Right lung (tissue), 2 donors: ENCODE measurements at regions not wholly inside any gene's neighbourhood (a gene's known extent, or its start where the extent isn't known, plus 50 kb on each side); places are given as distances from the start of the nearest gene placed in this dataset.
A peak's percentile ranks its signal among the peaks of the same experiment; 100 is the strongest.

Experiments
- DNase-seq, 2 donors: peaks; one replicate each; pipeline ENCODE4 v3.0.0-alpha.2; 2013

DNA sequence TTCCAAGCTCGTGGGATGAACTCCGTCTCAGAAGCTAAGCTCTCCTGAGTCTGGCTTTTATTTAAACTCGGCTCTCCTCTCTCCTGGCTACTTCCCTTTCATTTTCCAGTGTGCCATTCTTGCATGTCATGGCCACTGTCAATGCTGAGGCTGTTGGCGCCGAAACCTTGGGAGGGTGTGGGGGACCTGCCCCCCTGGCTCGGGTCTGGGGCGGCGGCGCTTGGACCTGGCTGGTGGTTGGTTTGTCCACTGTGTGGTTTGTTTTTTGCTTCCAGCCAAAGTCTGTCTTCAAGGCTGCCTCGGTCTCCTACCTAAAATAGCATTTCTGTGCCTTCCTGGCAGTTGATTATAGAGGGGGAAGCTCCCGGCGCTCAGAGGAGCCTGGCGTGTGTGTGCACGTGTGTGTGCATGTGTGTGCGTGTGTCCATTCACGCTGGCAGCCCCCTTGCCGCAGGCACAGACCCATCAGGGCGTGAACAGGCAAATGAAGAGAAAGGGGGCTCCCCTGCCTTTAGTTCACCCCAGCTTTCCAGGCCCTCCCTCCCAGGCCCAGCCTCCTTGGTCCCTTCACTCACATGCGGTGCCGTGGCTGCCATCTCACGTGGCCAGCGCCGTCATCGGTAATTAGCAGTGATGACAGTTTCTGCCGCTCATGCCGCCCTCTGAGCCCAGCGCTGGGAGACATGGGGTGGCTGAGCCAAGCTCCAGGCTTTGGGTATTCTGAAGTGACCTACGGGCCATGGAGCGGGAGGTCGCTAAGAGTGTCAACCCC, 179.9 kb downstream of the SEC14L1 start:
- no peak for DNase-seq

- DNase-seq = no peak
These were observed 181.1 kb downstream of the SEC14L1 start for GRCh38 chr17:77321649-77322513.

DNA sequence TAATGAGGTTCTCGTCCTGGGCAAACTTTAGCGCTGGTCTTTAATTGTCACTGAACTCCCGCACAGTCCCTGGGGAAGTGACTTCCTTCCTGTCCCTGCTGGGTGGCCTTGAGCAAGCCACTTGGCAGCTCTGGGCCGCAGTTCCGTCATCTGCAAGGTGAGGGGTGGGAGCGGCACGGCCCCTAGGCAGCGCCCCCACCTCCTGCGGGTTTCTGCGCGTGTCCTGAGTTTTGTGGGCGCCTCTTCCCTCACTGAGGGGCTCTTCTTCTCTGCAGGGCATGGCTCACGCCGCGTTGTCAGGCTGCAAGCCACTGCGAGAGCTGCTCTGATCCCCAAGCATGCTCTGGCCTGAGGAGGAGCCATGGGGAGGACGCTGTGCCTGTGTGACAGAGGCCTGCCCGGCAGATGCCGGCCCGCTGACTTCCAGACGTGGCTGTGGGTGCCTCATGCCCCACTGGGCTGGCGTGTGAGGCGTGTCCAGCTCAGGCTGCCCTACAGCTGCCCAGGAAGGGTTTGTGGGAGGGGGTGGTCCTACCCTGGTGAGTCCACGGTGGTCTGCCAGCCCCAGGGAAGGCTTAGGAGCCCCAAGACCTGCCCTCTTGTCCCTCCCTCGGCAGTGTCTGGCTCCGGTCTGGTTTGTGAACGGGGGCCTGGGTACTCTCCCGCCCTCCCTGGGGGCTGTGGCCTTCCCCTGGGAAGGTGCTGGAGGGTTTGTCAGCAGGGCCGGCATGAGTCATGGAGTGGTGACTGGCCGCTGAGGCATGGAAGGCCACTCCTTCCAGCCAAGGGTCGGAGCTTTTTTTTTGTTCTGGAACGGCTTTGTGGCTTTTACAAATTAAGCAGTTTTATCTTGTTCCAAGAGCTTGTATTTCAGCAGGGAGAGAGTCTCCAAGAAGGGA, 182.0 kb downstream of the SEC14L1 start:
- DNase-seq = peak; percentile 70 to 71

- DNase-seq = no peak
These were observed 182.8 kb downstream of the SEC14L1 start for GRCh38 chr17:77323413-77324171.

GRCh38 chr17:77324227-77324626, 183.5 kb downstream of the SEC14L1 start:
- no peak for DNase-seq

DNA sequence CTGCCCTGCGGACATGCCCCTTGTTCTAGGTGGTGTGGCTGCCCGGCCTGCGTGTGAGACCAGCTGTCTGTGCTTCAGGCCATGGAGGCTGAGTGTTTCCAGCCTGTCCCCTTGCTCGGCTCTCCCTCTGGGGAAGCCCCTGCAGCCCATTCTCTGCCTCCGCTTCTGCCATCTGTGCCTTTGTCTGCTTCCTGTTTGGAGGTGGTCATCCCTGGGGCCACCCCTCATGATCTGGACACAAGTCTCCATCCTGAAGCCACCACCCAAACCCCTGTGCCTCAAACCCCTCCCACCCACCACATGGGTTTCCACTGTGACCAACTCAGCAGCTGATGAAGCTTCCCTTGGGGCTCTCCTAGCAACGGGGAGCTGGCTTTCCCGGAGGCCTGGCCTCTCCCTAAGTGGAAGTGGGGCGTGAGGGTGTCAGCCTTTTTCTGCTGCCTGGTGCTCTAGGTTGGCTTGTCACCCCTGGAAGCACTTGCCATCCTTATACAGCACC, 184.9 kb downstream of the SEC14L1 start:
- no peak for DNase-seq

DNA sequence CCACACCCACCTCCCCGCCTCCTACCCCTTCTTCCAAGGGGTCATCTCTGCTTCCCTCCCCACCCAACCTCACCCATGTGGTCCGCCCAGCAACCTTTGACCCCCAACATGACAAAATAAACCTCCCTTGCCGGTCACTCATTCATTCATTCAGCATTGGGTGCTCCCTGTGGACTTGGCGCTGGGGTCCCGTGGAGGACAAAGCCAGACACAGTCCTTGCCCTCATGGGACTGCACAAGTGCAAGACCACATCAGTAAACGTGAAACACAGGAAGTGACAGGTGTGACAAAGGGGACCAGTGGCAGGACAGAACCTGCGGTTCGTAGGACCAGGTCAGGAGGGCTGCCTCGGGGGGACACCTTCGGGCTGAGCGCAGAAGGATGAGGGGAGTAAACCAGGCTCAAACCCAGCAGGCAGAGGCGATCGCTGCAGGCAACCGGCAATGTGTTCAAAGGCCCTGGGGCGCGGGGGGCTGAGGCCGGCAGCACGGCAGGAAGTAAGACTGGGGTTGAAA, 185.4 kb downstream of the SEC14L1 start:
- DNase-seq = no peak

- DNase-seq = no peak
These were observed 185.9 kb downstream of the SEC14L1 start for GRCh38 chr17:77326636-77327035.

- DNase-seq = no peak
These were observed 186.4 kb downstream of the SEC14L1 start for GRCh38 chr17:77327181-77327565.

GRCh38 chr17:77327566-77328464, 187.0 kb downstream of the SEC14L1 start:
- no peak for DNase-seq

GRCh38 chr17:77328823-77329740, 188.3 kb downstream of the SEC14L1 start:
- DNase-seq = no peak

DNA sequence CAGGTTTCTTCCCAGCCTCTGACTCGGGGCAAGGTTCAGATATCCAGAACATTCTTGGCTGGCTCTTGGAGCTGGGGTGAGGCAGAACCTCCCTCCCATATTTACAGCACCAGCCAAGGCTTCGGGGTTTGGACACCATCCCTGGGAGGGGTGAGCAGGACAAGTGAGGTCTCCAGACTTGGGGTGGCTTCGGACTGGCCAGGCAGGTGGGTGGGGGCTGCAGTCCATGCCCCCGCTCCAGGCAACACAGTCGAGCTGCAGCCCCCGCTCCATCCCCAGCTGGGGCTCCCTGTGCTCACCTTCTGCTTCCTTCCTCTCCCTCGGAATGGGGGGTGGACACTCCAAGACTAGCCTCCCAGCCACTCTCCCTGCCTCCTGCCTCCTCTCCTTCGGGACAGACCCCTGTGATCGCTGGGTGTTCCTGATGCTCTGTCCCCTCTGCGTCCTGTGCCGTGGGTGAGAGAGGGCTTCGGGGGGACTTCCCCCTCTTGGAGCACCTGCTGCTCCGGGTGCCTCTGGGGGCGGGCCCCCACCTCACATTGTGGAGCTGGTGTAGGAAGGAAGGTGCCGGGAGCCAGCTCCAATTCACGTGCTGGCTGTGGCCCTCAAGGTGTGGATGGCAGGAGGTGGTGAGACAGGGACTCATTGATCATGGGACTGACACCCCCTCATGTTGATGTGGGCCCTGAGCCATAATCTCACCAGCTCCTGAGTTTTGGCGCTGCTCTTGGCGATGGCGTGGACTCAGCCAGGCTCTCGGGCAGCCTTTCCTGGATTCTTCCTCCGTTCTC, 189.2 kb downstream of the SEC14L1 start:
- DNase-seq = no peak

- no peak for DNase-seq
These were observed 189.9 kb downstream of the SEC14L1 start for GRCh38 chr17:77330602-77331081.

DNA sequence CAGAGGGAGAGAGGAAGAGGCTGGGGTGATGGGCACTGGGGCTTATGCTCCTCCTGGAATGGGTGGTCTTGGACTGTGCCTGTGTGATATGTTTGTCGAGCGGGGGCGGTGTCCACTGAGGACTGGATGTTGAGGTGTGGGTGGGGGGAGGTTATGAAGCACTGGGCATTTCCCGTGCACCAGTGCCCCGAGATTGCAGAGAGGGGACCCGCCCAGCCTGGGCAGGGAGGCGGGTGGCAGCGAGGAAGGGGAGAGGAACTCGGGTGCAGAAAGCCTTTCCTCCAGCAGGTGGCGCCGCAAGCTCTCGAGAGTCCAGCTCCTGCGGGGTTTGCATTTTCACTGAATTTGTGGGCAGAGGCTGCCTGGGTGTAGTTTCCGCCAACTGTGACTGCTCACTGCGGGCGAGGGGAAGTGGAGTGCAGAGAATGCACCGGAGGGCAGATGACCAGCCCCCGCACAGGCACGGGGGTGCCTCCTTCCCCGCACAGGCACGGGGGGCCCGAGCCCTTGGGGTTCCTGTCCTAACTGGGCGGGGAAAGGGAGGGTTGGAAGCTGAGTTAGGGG, 190.6 kb downstream of the SEC14L1 start:
- DNase-seq = peak in 1 of 2 donors; percentile 87

- DNase-seq = no peak
These were observed 191.5 kb downstream of the SEC14L1 start for GRCh38 chr17:77332034-77332971.
